ENCODE measurements at regions not wholly inside any gene's neighbourhood (a gene's known extent, or its start where the extent isn't known, plus 50 kb on each side); places are given as distances from the start of the nearest gene placed in this dataset.

DNA sequence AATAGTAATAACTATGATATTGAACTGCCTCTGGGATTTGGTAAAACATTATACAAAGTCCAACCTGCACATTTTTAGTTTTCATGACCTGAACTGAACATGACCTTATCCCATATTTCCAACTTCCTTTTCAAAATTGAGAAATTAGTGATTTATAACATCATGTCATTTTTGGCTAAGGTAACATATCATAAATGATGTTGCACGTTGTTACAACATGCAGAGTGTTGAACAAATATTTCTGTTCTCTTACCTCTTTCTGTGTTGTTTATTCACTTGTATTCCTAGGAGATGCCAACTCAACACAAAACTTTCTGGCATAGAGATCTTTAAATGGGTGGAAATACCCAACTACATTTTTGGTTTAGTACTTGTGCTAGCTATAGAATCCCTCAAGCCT is 496.0 kb downstream of the SLC6A15 start:
- Histone ChIP-seq H3K9me3 (ENCODE audit: control insufficient read depth in 4 of 4, low read length in 3 of 4) (no peaks in the 10 kb centered on the region), H3K4me1 (ENCODE audit: control insufficient read depth in 4 of 4, insufficient read depth in 4 of 4, low read length in 3 of 4) (no peaks in the 10 kb centered on the region), H3K36me3 (ENCODE audit: control insufficient read depth in 4 of 4, insufficient read depth in 3 of 4, low read depth in 1 of 4, low read length in 3 of 4) (no peaks in the 10 kb centered on the region), H3K27me3 (ENCODE audit: control insufficient read depth in 4 of 4, insufficient read depth in 4 of 4, low read length in 3 of 4) (no peaks in the 10 kb centered on the region), H3K9ac (ENCODE audit: low read depth in 1 of 2, low read length in 2 of 2) (no peak overlapping the region), H3K27ac (ENCODE audit: low read depth in 1 of 2, low read length in 2 of 2) (no peak overlapping the region), H3K4me3 (ENCODE audit: low read depth in 1 of 3, low read length in 3 of 3) (no peak overlapping the region)
- 51% methylated on average over 1 of the region's 1 CpG for WGBS
- TF ChIP-seq RAD21 (IDR thresholded peaks at IDR 0.05) (no peak), HNF4A (conservative IDR thresholded peaks at IDR 0.05) (no peak), EGR1 (IDR thresholded peaks at IDR 0.05; ENCODE audit: low read depth in 2 of 2) (no peak), NR2F2 (IDR thresholded peaks at IDR 0.05) (no peak), GABPA (IDR thresholded peaks at IDR 0.05 in 1 of 2, conservative IDR thresholded peaks at IDR 0.05 in 1 of 2) (no peak), FOXA2 (IDR thresholded peaks at IDR 0.05) (no peak), FOXA1 (IDR thresholded peaks at IDR 0.05) (no peak), JUND (IDR thresholded peaks at IDR 0.05) (no peak)
- TF ChIP-seq, protein P1, sequence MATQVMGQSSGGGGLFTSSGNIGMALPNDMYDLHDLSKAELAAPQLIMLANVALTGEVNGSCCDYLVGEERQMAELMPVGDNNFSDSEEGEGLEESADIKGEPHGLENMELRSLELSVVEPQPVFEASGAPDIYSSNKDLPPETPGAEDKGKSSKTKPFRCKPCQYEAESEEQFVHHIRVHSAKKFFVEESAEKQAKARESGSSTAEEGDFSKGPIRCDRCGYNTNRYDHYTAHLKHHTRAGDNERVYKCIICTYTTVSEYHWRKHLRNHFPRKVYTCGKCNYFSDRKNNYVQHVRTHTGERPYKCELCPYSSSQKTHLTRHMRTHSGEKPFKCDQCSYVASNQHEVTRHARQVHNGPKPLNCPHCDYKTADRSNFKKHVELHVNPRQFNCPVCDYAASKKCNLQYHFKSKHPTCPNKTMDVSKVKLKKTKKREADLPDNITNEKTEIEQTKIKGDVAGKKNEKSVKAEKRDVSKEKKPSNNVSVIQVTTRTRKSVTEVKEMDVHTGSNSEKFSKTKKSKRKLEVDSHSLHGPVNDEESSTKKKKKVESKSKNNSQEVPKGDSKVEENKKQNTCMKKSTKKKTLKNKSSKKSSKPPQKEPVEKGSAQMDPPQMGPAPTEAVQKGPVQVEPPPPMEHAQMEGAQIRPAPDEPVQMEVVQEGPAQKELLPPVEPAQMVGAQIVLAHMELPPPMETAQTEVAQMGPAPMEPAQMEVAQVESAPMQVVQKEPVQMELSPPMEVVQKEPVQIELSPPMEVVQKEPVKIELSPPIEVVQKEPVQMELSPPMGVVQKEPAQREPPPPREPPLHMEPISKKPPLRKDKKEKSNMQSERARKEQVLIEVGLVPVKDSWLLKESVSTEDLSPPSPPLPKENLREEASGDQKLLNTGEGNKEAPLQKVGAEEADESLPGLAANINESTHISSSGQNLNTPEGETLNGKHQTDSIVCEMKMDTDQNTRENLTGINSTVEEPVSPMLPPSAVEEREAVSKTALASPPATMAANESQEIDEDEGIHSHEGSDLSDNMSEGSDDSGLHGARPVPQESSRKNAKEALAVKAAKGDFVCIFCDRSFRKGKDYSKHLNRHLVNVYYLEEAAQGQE (IDR thresholded peaks at IDR 0.05): no peak
- TF ChIP-seq, protein P2, sequence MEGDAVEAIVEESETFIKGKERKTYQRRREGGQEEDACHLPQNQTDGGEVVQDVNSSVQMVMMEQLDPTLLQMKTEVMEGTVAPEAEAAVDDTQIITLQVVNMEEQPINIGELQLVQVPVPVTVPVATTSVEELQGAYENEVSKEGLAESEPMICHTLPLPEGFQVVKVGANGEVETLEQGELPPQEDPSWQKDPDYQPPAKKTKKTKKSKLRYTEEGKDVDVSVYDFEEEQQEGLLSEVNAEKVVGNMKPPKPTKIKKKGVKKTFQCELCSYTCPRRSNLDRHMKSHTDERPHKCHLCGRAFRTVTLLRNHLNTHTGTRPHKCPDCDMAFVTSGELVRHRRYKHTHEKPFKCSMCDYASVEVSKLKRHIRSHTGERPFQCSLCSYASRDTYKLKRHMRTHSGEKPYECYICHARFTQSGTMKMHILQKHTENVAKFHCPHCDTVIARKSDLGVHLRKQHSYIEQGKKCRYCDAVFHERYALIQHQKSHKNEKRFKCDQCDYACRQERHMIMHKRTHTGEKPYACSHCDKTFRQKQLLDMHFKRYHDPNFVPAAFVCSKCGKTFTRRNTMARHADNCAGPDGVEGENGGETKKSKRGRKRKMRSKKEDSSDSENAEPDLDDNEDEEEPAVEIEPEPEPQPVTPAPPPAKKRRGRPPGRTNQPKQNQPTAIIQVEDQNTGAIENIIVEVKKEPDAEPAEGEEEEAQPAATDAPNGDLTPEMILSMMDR (IDR thresholded peaks at IDR 0.05; ENCODE audit: low read depth, low read length, missing input control): no peak
- TF ChIP-seq, protein P3, sequence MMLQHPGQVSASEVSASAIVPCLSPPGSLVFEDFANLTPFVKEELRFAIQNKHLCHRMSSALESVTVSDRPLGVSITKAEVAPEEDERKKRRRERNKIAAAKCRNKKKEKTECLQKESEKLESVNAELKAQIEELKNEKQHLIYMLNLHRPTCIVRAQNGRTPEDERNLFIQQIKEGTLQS (IDR thresholded peaks at IDR 0.05): no peak
- TF ChIP-seq, protein P4, sequence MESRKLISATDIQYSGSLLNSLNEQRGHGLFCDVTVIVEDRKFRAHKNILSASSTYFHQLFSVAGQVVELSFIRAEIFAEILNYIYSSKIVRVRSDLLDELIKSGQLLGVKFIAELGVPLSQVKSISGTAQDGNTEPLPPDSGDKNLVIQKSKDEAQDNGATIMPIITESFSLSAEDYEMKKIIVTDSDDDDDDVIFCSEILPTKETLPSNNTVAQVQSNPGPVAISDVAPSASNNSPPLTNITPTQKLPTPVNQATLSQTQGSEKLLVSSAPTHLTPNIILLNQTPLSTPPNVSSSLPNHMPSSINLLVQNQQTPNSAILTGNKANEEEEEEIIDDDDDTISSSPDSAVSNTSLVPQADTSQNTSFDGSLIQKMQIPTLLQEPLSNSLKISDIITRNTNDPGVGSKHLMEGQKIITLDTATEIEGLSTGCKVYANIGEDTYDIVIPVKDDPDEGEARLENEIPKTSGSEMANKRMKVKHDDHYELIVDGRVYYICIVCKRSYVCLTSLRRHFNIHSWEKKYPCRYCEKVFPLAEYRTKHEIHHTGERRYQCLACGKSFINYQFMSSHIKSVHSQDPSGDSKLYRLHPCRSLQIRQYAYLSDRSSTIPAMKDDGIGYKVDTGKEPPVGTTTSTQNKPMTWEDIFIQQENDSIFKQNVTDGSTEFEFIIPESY (IDR thresholded peaks at IDR 0.05): no peak
- no peak for DNase-seq (ENCODE audit: low spot score)

DNA sequence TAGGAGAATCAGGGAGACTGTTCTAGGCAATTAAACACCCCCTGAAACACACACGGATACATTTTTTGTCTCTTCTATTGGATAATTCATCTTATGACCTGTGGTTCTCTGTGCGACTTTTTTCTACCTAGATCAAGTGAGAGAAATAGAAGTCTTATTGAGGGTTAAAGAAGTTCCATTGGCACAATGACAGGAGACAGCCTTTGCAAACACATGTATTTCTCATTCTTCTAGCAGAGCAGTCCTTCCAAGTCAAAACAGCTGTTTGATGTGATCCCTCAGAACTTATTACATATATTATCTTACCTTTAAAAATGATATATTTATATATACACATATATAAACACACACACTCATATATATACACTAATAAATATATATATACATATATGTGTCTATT is 496.7 kb downstream of the SLC6A15 start:
- H3K9me3 ChIP-seq (ENCODE audit: control insufficient read depth in 4 of 4, low read length in 3 of 4): no peaks in the 10 kb centered on the region
- H3K27ac ChIP-seq (ENCODE audit: low read depth in 1 of 2, low read length in 2 of 2): no peak overlapping the region
- 68% methylated on average over 2 of the region's 2 CpGs for WGBS
- TF ChIP-seq RAD21 (IDR thresholded peaks at IDR 0.05) (no peak), HNF4G (IDR thresholded peaks at IDR 0.05) (no peak), RXRA (IDR thresholded peaks at IDR 0.05) (no peak), FOXA2 (IDR thresholded peaks at IDR 0.05) (no peak), GABPA (IDR thresholded peaks at IDR 0.05 in 1 of 2, conservative IDR thresholded peaks at IDR 0.05 in 1 of 2) (no peak), TAF1 (conservative IDR thresholded peaks at IDR 0.05) (no peak), HNF4A (conservative IDR thresholded peaks at IDR 0.05) (no peak), YY1 (IDR thresholded peaks at IDR 0.05) (no peak)
- TF ChIP-seq, protein P2 (IDR thresholded peaks at IDR 0.05; ENCODE audit: low read depth, low read length, missing input control): no peak
- TF ChIP-seq, protein P4 (IDR thresholded peaks at IDR 0.05): no peak
- TF ChIP-seq, protein P1 (IDR thresholded peaks at IDR 0.05): no peak

More for the DNA sequence above, 496.7 kb downstream of the SLC6A15 start:
- Histone ChIP-seq H3K9ac (ENCODE audit: low read depth in 1 of 2, low read length in 2 of 2) (no peak overlapping the region), H3K4me1 (ENCODE audit: control insufficient read depth in 4 of 4, insufficient read depth in 4 of 4, low read length in 3 of 4) (no peaks in the 10 kb centered on the region), H3K36me3 (ENCODE audit: control insufficient read depth in 4 of 4, insufficient read depth in 3 of 4, low read depth in 1 of 4, low read length in 3 of 4) (no peaks in the 10 kb centered on the region), H3K4me3 (ENCODE audit: low read depth in 1 of 3, low read length in 3 of 3) (no peak overlapping the region), H3K27me3 (ENCODE audit: control insufficient read depth in 4 of 4, insufficient read depth in 4 of 4, low read length in 3 of 4) (no peaks in the 10 kb centered on the region)
- no peak for DNase-seq (ENCODE audit: low spot score)
